ENCODE measurements at regions not wholly inside any gene's neighbourhood (a gene's known extent, or its start where the extent isn't known, plus 50 kb on each side); places are given as distances from the start of the nearest gene placed in this dataset.

- no peak for DNase-seq
These were observed 614.0 kb upstream of the ID2 start for GRCh38 chr2:8067784-8068336.

- DNase-seq: no peak
These were observed 608.9 kb upstream of the ID2 start for GRCh38 chr2:8072907-8073306.

GRCh38 chr2:8073916-8074315, 607.9 kb upstream of the ID2 start:
- no peak for DNase-seq

DNA sequence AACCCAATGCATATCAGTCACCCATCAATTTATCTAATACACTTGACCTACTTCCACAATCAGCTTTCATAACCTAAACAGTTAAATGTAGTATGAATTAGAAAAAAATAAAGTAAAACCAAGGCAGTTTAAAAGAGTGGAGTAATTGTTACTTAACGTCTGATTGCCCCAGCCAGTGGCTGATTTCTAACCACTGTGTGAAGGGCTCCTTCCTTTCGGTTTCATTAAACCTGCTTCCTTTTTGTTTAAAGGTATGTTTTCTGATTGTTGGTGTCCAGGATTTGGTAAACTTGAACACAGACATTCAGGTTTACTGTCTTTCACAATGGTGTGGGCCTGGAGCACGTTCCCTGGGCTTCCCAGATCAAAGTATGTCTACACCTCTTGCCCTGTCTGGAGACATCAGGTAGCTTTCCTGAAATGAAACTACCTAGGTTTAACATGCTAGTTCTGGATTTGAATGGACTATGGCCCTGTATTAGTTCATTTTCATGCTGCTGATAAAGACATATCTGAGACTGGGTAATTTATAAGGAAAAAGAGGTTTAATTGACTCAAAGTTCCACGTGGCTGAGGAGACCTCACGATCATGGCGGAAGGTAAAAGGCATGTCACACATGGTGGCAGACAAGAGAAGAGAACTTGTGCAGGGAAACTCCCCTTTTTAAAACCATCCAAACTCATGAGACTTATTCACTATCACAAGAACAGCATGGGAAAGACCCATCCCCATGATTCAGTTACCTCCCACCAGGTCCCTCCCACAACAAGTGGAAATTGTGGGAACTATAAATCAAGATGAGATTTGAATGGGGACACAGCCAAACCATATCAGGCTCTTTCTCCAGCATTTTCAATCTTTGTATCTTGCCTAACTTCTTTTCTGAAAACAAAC, 605.2 kb upstream of the ID2 start:
- no peak for DNase-seq

GRCh38 chr2:8078705-8079104, 603.2 kb upstream of the ID2 start:
- no peak for DNase-seq

- no peak for DNase-seq
These were observed 601.8 kb upstream of the ID2 start for GRCh38 chr2:8080063-8080462.

DNA sequence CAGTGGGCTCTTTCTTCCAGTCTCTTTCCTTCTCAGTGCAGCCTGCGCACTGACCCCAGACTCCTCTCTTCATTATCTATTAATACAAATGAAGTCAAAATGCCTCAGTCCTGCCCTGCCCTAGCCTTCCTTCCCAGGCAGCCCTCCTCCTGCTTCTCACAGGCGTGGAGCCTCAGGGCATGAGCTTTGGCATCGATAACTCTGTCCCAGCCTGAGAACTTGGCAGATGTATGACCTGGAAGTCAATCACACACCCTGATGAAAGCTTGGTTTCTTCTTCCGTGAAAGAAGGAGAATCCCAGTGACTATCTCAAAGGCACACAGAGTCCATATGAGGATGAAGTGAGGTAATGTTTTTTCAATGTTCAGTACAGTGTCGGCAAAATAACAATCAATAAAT, 600.7 kb upstream of the ID2 start:
- DNase-seq: no peak

- DNase-seq: no peak
These were observed 599.0 kb upstream of the ID2 start for GRCh38 chr2:8082840-8083239.

GRCh38 chr2:8086357-8086756, 595.5 kb upstream of the ID2 start:
- DNase-seq: no peak

- DNase-seq: no peak
These were observed 594.9 kb upstream of the ID2 start for GRCh38 chr2:8086796-8087479.

DNA sequence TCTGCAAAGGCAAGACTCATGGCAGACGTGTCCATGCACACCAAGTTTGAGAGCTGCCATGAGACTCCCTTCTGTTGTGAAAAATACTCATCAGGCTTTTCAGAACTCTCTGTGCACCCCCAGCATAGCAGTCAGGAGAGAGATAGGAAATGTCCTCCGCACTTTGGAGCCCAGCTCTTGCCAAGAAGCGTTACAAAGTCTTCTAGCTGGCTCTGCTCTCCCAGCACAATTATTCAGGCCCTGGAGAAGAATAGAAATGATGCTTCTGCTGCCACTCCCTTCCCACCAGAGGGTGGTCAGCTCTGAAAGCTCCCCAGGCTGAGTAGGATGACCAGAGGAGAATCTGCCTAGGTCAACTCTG, 594.4 kb upstream of the ID2 start:
- no peak for DNase-seq

- DNase-seq: no peak
These were observed 593.0 kb upstream of the ID2 start for GRCh38 chr2:8088810-8089209.

- no peak for DNase-seq
These were observed 592.3 kb upstream of the ID2 start for GRCh38 chr2:8089596-8089995.

DNA sequence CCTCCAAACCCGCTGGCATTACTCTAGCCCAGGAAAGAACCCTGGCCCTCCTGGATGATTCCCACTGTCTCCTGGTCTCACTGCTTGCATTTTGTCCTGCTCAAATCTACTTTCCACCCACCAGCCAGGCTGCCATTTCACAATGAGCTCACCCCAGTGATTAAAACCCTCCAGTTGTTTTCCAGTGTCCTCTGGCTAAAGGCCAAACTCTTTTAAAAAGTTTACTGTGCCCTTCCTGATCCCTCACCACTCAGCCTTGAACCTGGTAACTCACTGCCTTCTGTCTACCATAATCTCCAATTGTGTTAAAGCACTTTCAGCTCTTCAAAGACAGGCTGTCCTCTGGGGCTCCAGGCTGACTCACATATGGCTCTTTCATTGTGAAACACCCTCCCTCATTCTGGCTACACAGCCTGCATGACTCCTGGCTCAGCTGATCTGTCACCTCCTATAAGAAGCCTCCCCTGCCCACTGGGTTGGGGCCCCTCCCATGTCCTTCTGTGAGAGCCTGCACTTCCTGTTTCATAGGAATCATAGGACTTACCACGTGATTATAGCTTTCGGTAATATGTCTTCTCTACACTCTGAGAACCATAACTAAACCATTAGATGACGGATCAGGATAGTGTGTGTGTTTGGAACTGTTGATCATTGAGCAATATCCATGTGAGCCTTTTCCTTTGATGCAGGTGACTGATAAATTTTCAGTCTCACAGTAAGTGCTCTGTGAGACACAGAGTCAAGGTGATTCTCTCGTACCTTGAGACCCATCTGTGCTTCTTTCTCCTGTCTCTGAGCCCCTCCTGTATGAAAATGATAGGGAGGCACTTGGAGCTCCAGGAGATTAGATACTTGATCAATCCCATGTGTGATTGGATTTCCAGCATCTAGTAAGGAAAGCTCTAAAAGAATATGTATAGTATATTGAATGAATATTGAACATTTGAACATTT, 590.8 kb upstream of the ID2 start:
- DNase-seq: no peak

DNA sequence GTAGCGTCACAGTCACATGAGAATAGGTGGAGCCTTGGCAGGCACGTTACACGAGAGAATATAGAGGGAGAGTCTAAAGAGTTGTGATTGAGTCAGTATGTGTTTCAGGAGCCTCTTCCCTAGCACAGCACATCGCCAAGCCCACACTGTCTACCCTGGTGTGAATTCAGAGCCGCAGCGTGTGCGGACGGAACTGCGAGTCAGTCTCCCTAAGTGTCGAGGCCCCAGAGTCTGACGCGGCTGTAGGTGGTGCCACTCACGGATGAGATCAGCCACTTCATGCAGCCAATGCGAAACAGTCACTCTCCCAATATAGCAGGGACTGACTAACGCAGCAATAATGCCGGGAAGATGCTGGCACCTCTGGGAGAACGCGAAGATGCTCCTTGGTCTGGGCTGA, 587.3 kb upstream of the ID2 start:
- no peak for DNase-seq

GRCh38 chr2:8095978-8096377, 585.9 kb upstream of the ID2 start:
- no peak for DNase-seq

DNA sequence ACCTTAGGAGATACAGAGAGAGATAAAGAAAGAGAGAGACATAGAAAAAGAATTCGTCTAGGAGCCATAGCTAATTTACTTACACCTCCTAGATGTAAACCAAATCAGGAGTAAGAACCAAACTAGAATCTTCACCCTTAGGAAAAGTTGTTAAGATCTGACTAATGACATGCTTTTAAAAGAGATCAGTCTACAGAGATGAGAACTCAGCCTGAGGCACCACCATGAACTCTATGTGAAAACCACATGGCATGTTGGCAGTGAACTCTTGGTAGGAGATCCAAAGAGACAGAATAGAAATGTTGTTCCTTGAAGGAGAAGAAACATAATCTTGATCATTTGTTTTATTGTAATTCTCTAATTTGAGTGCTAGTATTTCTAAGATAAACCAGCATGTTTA, 585.4 kb upstream of the ID2 start:
- no peak for DNase-seq

GRCh38 chr2:8098476-8099266, 583.2 kb upstream of the ID2 start:
- no peak for DNase-seq

GRCh38 chr2:8099267-8099582, 582.6 kb upstream of the ID2 start:
- DNase-seq: no peak

DNA sequence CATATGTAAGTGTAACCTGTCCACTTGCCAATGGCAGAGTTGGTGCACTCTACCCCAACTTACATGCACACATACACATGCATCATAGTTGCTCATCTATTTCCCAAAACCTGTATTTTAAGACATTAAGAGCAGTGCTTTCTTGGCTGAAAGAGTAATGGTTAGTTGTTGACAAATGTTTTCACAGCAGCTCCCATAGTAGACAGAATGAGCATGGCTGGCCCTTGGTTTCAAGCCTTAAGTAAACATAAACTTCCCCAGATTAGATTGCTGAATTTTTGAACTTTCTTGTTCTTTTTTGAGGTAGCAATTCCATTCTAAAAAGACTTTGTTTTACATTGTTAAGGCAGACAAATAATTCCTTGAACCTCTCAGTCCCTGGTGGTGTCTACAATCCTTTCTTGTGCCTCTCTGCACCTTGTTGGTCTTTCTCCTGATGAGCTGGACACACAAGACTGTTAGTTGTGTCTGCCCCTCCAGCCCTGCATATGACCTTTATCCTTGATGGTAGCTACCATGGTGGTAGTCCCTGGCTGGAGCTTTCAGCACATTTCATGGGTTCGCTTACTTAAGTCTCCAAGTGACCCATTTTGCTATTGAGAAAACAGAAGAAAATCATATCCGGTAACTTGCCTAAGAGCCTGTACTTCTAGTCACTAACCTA, 580.1 kb upstream of the ID2 start:
- no peak for DNase-seq

GRCh38 chr2:8102470-8102869, 579.4 kb upstream of the ID2 start:
- no peak for DNase-seq
